NCI-H345 treated with DMSO at 0.1 percent for 48 hours (cell line): ENCODE measurements at regions not wholly inside any gene's neighbourhood (a gene's known extent, or its start where the extent isn't known, plus 50 kb on each side); places are given as distances from the start of the nearest gene placed in this dataset.
A peak's percentile ranks its signal among the peaks of the same experiment; 100 is the strongest.

Source experiments
- DNase-seq: peaks from one replicate; lab custom pipeline; 2025; ENCODE audit not compliant: unreplicated experiment; lab: John Stamatoyannopoulos, UW

DNA sequence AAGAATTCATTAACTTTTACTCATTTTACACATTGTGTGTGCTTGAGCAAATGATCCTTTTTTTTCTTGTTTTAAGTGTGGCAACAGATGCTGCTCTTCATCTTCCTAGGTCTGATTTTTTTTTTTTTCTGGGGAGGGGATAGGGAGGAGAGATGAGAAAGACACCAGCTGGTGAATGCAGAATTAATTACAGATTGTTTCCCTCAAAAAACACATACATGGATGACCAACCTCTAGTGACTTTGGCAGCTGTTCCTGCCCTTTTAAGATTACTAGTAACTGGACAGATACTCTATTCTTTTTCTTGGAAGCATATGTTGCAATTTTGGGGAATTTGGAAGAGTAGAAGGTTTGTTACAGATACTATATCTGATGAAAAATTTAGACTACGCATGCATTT is 103.6 kb upstream of the MYO16 start:
- no peak for DNase-seq

GRCh38 chr13:108526286-108526685 is 103.1 kb upstream of the MYO16 start:
- no peak for DNase-seq

- no peak for DNase-seq
Observed at GRCh38 chr13:108527844-108528243, 101.6 kb upstream of the MYO16 start.

DNA sequence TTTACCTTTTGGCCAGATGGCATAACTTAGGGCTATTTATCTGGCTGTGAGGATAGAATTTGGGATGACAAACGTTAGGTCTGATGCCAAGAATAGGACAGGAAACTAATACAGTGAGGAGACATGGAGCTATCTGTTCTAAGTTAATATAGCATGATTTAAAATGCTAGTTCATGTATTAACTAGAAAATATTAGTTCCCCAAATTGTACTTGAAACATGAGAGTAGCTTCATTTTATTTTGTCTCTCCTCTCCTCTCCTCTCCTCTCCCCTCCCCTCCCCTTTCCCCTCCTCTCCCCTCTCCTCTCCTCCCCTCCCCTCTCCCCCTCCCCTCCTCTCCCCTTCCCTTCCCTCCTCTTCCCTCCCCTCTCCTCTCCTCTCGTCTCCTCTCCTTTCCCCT is 101.1 kb upstream of the MYO16 start:
- no peak for DNase-seq

DNA sequence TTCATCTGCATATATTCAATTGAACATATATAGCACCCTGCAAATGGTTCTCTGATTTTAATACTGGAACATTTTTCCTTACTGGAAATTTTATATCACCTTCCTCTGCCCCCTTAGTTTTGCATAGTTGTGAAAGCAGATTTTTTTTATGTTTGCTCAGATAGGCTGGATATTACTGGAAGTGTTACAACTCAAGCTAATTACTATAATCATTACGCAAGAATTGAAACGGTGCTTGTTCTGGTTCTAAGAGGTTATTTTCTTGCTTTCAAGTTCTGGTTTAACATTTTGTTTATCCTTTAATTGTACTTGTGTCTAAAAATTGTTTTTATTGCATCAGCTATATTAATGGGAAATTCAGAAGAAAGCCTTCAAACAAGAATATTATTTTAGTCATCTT is 95.6 kb upstream of the MYO16 start:
- no peak for DNase-seq

GRCh38 chr13:108534728-108535127 is 94.7 kb upstream of the MYO16 start:
- no peak for DNase-seq

DNA sequence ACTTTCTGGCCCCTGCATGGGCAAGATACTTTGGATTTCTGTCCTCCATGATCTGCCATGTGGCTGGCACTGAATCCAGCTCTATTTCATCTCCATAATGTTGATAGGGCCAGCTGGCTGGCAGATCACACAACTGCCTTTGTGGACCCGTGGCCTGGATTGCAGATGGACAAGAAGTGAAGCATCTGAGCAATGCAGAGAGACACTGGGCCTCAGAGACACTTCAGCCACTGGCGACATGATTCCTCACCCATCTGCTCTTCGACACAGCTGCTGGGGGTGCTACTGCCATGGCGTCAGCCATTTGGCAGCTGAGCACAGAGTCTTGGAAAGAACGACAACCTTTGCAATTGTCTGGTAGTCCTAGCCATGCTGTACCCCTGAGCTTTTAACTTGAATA is 79.5 kb upstream of the MYO16 start:
- no peak for DNase-seq

DNA sequence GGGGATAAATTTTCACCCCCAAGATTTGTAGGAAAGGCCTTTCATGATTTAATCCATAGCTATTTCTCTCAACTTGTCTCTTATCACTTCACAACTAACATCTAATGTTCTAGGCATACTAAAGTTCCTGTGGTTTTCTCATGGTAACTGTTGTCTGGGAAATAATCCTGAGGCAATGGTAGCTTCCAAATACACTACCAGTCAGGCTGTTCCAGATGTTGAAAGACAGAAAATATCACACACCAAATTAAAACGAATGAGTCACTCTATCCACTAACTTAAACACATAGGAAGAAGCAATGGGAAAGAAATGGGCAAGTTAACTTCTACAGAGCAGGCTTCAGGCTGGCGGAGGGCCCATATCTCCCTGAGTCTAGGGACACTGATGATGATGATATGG is 77.7 kb upstream of the MYO16 start:
- DNase-seq: no peak

- no peak for DNase-seq
Observed at GRCh38 chr13:108558489-108558888, 70.9 kb upstream of the MYO16 start.

DNA sequence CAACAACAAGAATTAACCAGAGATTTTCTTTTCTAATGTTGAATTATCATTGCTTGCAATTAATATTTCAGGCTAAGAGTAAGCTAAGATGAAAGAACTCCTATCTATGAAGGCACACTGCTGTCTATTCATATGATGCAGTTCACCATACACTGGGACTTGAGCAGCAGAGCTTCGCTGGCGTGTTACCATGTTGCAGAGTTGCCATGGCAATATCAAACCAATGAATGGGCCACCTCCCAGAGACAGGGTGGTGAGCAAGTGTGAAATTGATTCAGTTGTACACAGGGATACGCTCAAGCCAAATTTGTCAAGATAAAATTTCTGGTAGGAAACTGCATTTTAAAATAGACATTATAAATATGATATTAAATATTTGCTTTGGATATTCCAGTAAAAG is 69.3 kb upstream of the MYO16 start:
- no peak for DNase-seq

GRCh38 chr13:108561149-108561548 is 68.3 kb upstream of the MYO16 start:
- DNase-seq: peak; percentile 70

- DNase-seq: no peak
Observed at GRCh38 chr13:108566413-108567170, 62.8 kb upstream of the MYO16 start.

DNA sequence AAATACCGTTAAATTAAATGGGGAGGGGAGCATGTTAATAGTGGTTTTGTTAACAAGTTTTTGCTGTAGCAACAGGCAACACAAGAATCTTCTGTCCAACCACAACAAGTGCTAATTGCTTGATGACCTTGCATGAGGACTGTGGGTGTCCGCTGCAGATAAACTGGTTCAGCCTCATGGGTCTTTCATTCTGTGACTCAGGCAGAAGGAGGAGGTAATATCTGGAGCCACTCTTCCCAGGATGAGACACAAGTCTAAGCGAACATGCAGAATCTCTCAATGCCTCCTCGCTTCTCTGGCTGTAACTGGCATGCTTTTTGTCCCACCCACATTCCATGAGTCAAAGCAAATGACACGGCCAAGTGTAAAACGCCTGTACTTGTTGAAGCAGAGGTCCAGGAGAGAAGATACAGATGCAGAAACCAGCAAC is 56.6 kb upstream of the MYO16 start:
- DNase-seq: no peak

DNA sequence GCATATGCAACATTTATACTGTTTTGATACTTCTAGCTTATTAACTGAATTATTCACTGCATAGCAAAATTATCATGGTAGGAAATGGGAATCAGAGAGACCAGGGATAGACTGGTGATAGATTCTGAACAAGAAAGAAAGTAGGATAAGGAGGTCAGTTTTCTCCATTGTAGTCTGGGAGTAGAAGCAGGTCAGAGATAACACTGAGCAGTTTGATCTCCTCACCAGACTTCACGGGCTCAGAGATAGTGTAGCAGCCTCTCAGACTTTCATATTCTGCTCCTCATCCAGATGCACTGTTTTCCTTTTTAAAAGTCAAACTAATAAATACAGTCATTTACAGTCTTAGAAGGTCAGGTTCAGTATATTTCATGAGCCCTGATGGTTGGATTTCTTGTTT is 56.0 kb upstream of the MYO16 start:
- DNase-seq: no peak

DNA sequence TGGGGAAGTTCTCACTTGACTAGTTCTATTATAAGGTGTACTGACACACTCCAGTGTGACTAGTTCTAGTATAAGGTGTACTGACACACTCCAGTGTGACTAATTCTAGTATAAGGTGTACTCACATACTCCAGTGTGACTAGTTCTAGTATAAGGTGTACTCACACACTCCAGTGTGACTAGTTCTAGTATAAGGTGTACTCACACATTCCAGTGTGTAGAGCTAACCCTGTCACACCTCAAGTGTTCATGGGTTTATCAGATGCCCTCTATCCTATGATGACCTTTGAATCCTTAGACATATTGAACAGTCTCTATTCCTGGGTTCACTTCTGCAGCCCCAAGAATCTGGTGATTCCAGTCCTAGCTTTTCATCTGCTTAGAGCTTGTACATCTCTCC is 54.6 kb upstream of the MYO16 start:
- no peak for DNase-seq

- DNase-seq: no peak
Observed at GRCh38 chr13:108575430-108575829, 54.0 kb upstream of the MYO16 start.
